Fibroblast of the aortic adventitia (primary cell): ENCODE measurements at regions not wholly inside any gene's neighbourhood (a gene's known extent, or its start where the extent isn't known, plus 50 kb on each side); places are given as distances from the start of the nearest gene placed in this dataset.

Source experiments
- DNase-seq: peaks from one replicate; pipeline ENCODE4 v3.0.0-alpha.2; 2010; ENCODE audit warnings: low read depth
- H3K4me3 ChIP-seq: 2 replicates; pipeline ENCODE4 v1.5.1; 2011; ENCODE audit warnings: low read depth, mild to moderate bottlenecking, control low read depth, low read length, moderate library complexity
- CTCF ChIP-seq: IDR thresholded peaks from 2 replicates; pipeline ENCODE4 v1.5.1; 2011; ENCODE audit warnings: mild to moderate bottlenecking, low read length, control low read depth, inconsistent platforms; ENCODE audit not compliant: insufficient read depth

- H3K4me3 ChIP-seq, result no peak overlapping the region
- no peak for DNase-seq
- no peak for TF ChIP-seq CTCF
Observed at GRCh38 chr12:18983854-18984253, 145.7 kb upstream of the PLEKHA5 start.

- no peak overlapping the region for H3K4me3 ChIP-seq
- no peak for DNase-seq
- TF ChIP-seq CTCF, result no peak
Observed at GRCh38 chr12:18990856-18991255, 138.7 kb upstream of the PLEKHA5 start.

- H3K4me3 ChIP-seq, result no peak overlapping the region
- DNase-seq, result no peak
- TF ChIP-seq CTCF, result no peak
Observed at GRCh38 chr12:18992336-18992735, 137.2 kb upstream of the PLEKHA5 start.

- DNase-seq, result peak; percentile 95
- H3K4me3 ChIP-seq, result no peak overlapping the region
- TF ChIP-seq CTCF, result no peak
Observed at GRCh38 chr12:18998343-18999261, 130.9 kb upstream of the PLEKHA5 start.

- TF ChIP-seq CTCF, result no peak
- DNase-seq, result no peak
- H3K4me3 ChIP-seq, result no peak overlapping the region
Observed at GRCh38 chr12:19000836-19001235, 128.7 kb upstream of the PLEKHA5 start.

- no peak overlapping the region for H3K4me3 ChIP-seq
- DNase-seq, result peak; percentile 64
- no peak for TF ChIP-seq CTCF
Observed at GRCh38 chr12:19002216-19002615, 127.3 kb upstream of the PLEKHA5 start.

- no peak overlapping the region for H3K4me3 ChIP-seq
- peak; percentile 53 for DNase-seq
- TF ChIP-seq CTCF, result no peak
Observed at GRCh38 chr12:19003141-19003540, 126.4 kb upstream of the PLEKHA5 start.
